WTC11 (cell line): ENCODE measurements at regions not wholly inside any gene's neighbourhood (a gene's known extent, or its start where the extent isn't known, plus 50 kb on each side); places are given as distances from the start of the nearest gene placed in this dataset.
A peak's percentile ranks its signal among the peaks of the same experiment; 100 is the strongest.

Source experiments
- ATAC-seq: fragments of 200-7000 bp; cut with Tn5 transposase; 2 replicates; pipeline ENCODE4 v1.10.0; 2021; ENCODE audit warnings: mild to moderate bottlenecking, moderate library complexity
- CTCF ChIA-PET: fragments of 300-600 bp; sonication (Branson Sonifier 250); formaldehyde crosslinking; loops from one replicate; lab custom pipeline; 2021; ENCODE audit warnings: antibody characterized with exemption; lab: Charles Lee
- POLR2A ChIA-PET: fragments of 350-600 bp; sonication (Branson Sonifier 250); formaldehyde crosslinking; loops from one replicate; lab custom pipeline; 2021; ENCODE audit warnings: antibody characterized with exemption; lab: Charles Lee
- DNase-seq: peaks from one replicate; pipeline ENCODE4 v3.0.0; 2021; ENCODE audit warnings: low spot score
- H3K27ac Mint-ChIP-seq: 2 replicates; pipeline ENCODE4 v1.8.0; 2021; ENCODE audit warnings: mixed read lengths
- H3K27me3 Mint-ChIP-seq: 2 replicates; pipeline ENCODE4 v1.8.0; 2021; ENCODE audit warnings: low read depth, mild to moderate bottlenecking, moderate library complexity, mixed read lengths
- H3K36me3 Mint-ChIP-seq: 2 replicates; pipeline ENCODE4 v1.8.0; 2021; ENCODE audit warnings: mixed read lengths
- H3K4me1 Mint-ChIP-seq: 2 replicates; pipeline ENCODE4 v1.8.0; 2022; ENCODE audit warnings: mixed read lengths
- H3K4me3 Mint-ChIP-seq: 2 replicates; pipeline ENCODE4 v1.8.0; 2021; ENCODE audit warnings: mild to moderate bottlenecking, moderate library complexity, mixed read lengths
- H3K9me3 Mint-ChIP-seq: 2 replicates; pipeline ENCODE4 v1.8.0; 2021; ENCODE audit warnings: mixed read lengths
- ATF6 ChIP-seq: sonication (generic); formaldehyde crosslinking; IDR thresholded peaks from 2 replicates; pipeline ENCODE4 v1.8.1; 2023; ENCODE audit warnings: mild to moderate bottlenecking, missing genetic modification reagents
- CREM ChIP-seq: sonication (generic); formaldehyde crosslinking; IDR thresholded peaks from 2 replicates; pipeline ENCODE4 v1.8.1; 2022; ENCODE audit warnings: mild to moderate bottlenecking, missing genetic modification reagents, moderate library complexity
- E2F4 ChIP-seq: sonication (generic); formaldehyde crosslinking; IDR thresholded peaks from 2 replicates; pipeline ENCODE4 v1.8.1; 2022; ENCODE audit warnings: low read depth, mild to moderate bottlenecking, moderate library complexity, missing genetic modification reagents, borderline replicate concordance
- ELF4 ChIP-seq: sonication (generic); formaldehyde crosslinking; IDR thresholded peaks from 2 replicates; pipeline ENCODE4 v1.8.1; 2022; ENCODE audit warnings: low read depth, mild to moderate bottlenecking, moderate library complexity, missing genetic modification reagents
- ESRRA ChIP-seq: sonication (generic); formaldehyde crosslinking; IDR thresholded peaks from 2 replicates; pipeline ENCODE4 v1.8.1; 2022; ENCODE audit warnings: mild to moderate bottlenecking, missing genetic modification reagents, borderline replicate concordance
- GTF2I ChIP-seq: fragments of 250-450 bp; sonication (Bioruptor Pico); conservative IDR thresholded peaks from 2 replicates; pipeline ENCODE4 v1.4.0; 2021; ENCODE audit warnings: mild to moderate bottlenecking
- NFATC4 ChIP-seq: fragments of 250-450 bp; sonication (Bioruptor Pico); IDR thresholded peaks from 2 replicates; pipeline ENCODE4 v1.9.0; 2021; ENCODE audit warnings: mild to moderate bottlenecking
- NFYB ChIP-seq: sonication (generic); formaldehyde crosslinking; conservative IDR thresholded peaks from 2 replicates; pipeline ENCODE4 v1.8.0; 2022; ENCODE audit warnings: low read depth, missing genetic modification reagents
- NR2C2 ChIP-seq: sonication (generic); formaldehyde crosslinking; IDR thresholded peaks from 2 replicates; pipeline ENCODE4 v1.8.0; 2022; ENCODE audit warnings: mild to moderate bottlenecking, missing genetic modification reagents
- RELA ChIP-seq: sonication (generic); formaldehyde crosslinking; IDR thresholded peaks from 2 replicates; pipeline ENCODE4 v1.8.1; 2022; ENCODE audit warnings: missing genetic modification reagents, mild to moderate bottlenecking, borderline replicate concordance
- SP1 ChIP-seq: sonication (generic); formaldehyde crosslinking; conservative IDR thresholded peaks from 2 replicates; pipeline ENCODE4 v1.8.1; 2022; ENCODE audit warnings: missing genetic modification reagents
- TEAD4 ChIP-seq: sonication (generic); formaldehyde crosslinking; IDR thresholded peaks from 2 replicates; pipeline ENCODE4 v1.8.0; 2022; ENCODE audit warnings: mild to moderate bottlenecking, missing genetic modification reagents
- TP53 ChIP-seq: sonication (generic); formaldehyde crosslinking; IDR thresholded peaks from 2 replicates; pipeline ENCODE4 v1.8.1; 2023; ENCODE audit warnings: mild to moderate bottlenecking, missing genetic modification reagents
- ZBTB43 ChIP-seq: sonication (generic); formaldehyde crosslinking; IDR thresholded peaks from 2 replicates; pipeline ENCODE4 v1.8.1; 2023; ENCODE audit warnings: mild to moderate bottlenecking, missing genetic modification reagents
- ZNF121 ChIP-seq: sonication (generic); formaldehyde crosslinking; IDR thresholded peaks from 2 replicates; pipeline ENCODE4 v1.8.0; 2023; ENCODE audit warnings: missing genetic modification reagents
- ZNF138 ChIP-seq: sonication (generic); formaldehyde crosslinking; conservative IDR thresholded peaks from 2 replicates; pipeline ENCODE4 v1.8.1; 2022; ENCODE audit warnings: mild to moderate bottlenecking, moderate library complexity, missing genetic modification reagents
- TF ChIP-seq, protein P1 (sequence below): sonication (generic); formaldehyde crosslinking; IDR thresholded peaks from 2 replicates; pipeline ENCODE4 v1.8.1; 2022; ENCODE audit warnings: missing genetic modification reagents, borderline replicate concordance
- TF ChIP-seq, protein P2 (sequence below): sonication (generic); formaldehyde crosslinking; IDR thresholded peaks from 2 replicates; pipeline ENCODE4 v1.8.0; 2022; ENCODE audit warnings: mild to moderate bottlenecking, missing genetic modification reagents

DNA sequence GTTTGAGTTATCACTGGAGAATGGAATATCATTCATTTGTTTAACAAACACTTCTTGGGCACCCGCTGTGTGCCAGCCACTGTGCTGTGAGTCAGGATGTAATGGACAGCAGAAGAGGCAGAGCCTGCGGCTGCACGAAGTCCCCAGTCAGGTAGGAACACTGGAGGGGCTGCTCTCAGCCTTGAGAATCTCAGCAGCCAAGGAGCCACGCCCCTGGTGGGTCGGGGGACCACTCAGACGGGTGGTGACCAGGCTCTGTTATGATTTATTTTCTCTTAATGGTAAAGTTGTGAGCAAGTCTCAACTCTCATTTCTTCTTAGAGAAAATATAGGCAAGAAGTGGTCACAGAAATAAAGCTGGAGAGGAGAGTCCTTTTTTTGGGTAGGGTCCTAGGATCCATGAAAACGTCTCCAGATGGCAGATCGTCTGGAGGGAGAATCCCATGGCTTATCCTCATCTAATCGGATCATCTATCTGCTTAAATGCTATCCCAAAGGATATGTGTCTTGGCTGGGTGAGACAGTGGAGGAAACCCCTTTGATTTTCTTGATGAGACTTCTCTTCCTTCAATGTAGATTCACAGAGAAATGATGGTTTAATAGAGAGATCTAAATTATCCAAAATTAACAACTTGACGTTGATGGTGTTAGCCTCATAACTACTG, 129.1 kb upstream of the LGALSL start (continued):
- TF ChIP-seq ZBTB43 (CRISPR knock-in tag) (no peak), RELA (no peak), ESRRA (CRISPR knock-in tag) (no peak), TP53 (no peak), ZNF121 (CRISPR knock-in tag) (no peak), CREM (CRISPR knock-in tag) (no peak), E2F4 (CRISPR knock-in tag) (no peak)
- TF ChIP-seq, protein P1, sequence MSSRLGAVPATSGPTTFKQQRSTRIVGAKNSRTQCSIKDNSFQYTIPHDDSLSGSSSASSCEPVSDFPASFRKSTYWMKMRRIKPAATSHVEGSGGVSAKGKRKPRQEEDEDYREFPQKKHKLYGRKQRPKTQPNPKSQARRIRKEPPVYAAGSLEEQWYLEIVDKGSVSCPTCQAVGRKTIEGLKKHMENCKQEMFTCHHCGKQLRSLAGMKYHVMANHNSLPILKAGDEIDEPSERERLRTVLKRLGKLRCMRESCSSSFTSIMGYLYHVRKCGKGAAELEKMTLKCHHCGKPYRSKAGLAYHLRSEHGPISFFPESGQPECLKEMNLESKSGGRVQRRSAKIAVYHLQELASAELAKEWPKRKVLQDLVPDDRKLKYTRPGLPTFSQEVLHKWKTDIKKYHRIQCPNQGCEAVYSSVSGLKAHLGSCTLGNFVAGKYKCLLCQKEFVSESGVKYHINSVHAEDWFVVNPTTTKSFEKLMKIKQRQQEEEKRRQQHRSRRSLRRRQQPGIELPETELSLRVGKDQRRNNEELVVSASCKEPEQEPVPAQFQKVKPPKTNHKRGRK (CRISPR knock-in tag) = no peak
- TF ChIP-seq, protein P2, sequence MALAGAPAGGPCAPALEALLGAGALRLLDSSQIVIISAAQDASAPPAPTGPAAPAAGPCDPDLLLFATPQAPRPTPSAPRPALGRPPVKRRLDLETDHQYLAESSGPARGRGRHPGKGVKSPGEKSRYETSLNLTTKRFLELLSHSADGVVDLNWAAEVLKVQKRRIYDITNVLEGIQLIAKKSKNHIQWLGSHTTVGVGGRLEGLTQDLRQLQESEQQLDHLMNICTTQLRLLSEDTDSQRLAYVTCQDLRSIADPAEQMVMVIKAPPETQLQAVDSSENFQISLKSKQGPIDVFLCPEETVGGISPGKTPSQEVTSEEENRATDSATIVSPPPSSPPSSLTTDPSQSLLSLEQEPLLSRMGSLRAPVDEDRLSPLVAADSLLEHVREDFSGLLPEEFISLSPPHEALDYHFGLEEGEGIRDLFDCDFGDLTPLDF (CRISPR knock-in tag) = no peak

GRCh38 chr2:64325477-64325851, 128.5 kb upstream of the LGALSL start:
- Mint-ChIP-seq H3K36me3 (peaks cover 10% of the 10 kb centered on the region), H3K4me1 (peaks cover 54% of the 10 kb centered on the region)

More at GRCh38 chr2:64325477-64325851, 128.5 kb upstream of the LGALSL start:
- TF ChIP-seq RELA = no peak
- TF ChIP-seq NR2C2 = no peak
- no peak for TF ChIP-seq ZBTB43 (CRISPR knock-in tag)
- TF ChIP-seq SP1 (CRISPR knock-in tag) = no peak
- TF ChIP-seq ELF4 (CRISPR knock-in tag) = no peak
- TF ChIP-seq GTF2I (CRISPR knock-in tag) = no peak
- TF ChIP-seq ATF6 (CRISPR knock-in tag) = no peak
- TF ChIP-seq NFYB = no peak
- TF ChIP-seq ZNF138 (CRISPR knock-in tag) = no peak
- no peak for TF ChIP-seq NFATC4 (CRISPR knock-in tag)
- TF ChIP-seq TEAD4 (CRISPR knock-in tag) = no peak
- Mint-ChIP-seq H3K4me3 (no peak overlapping the region), H3K9me3 (peaks cover 10% of the 10 kb centered on the region), H3K27ac (peak overlapping the region; percentile 61; the same call in 1 of the 2 replicates), H3K27me3 (no peaks in the 10 kb centered on the region; the same call in 1 of the 2 replicates)
- DNase-seq (no peak), ATAC-seq (no peak)
- POLR2A ChIA-PET = no interaction called here
- CTCF ChIA-PET = interaction anchor here (0.9 kb wide), 1 partner anchor 221 kb away, joined by 3 read pairs; no protein-coding TSS in a partner anchor
